Right lobe of liver (tissue), 6 donors: ENCODE measurements at regions not wholly inside any gene's neighbourhood (a gene's known extent, or its start where the extent isn't known, plus 50 kb on each side); places are given as distances from the start of the nearest gene placed in this dataset.

Experiments used
- ATAC-seq, 4 donors: fragments of 200-7000 bp; cut with Tn5 transposase; one replicate each; pipeline ENCODE4 v1.9.1; 2020; ENCODE audit warnings: mild to moderate bottlenecking in 4 of 4, moderate library complexity in 4 of 4
- DNase-seq, 3 donors: peaks; one replicate each; pipeline ENCODE4 v3.0.0-alpha.2; 2020
- H3K27ac ChIP-seq, 3 donors: fragments of 200-600 bp; one replicate each; pipeline ENCODE4 v1.8.0; 2022
- H3K27me3 ChIP-seq, 2 donors: fragments of 200-600 bp; one replicate each; pipeline ENCODE4 v1.8.0; 2022
- H3K36me3 ChIP-seq, 4 donors: fragments of 200-600 bp; sonication (generic) in 1 of 4; one replicate each; pipeline versions ENCODE4 v1.5.1 to v1.8.0; 2017 to 2022; ENCODE audit warnings: control low read depth in 1 of 4
- H3K4me1 ChIP-seq, 4 donors: fragments of 200-600 bp; sonication (generic) in 1 of 4; one replicate each; pipeline versions ENCODE4 v1.5.1 to v1.8.0; 2017 to 2022; ENCODE audit warnings: control low read depth in 1 of 4
- H3K4me3 ChIP-seq, 3 donors: fragments of 200-600 bp; one replicate each; pipeline ENCODE4 v1.8.0; 2022
- H3K9me3 ChIP-seq, 4 donors: fragments of 200-600 bp; sonication (generic) in 1 of 4; one replicate each; pipeline versions ENCODE4 v1.5.1 to v1.8.0; 2017 to 2022; ENCODE audit warnings: control low read depth in 1 of 4
- POLR2A ChIP-seq: fragments of 450-650 bp; IDR thresholded peaks from one replicate; pipeline ENCODE4 v1.6.1; 2017; ENCODE audit warnings: antibody characterized with exemption, mild to moderate bottlenecking
- WGBS: methylation state at CpG from one replicate; pipeline ENCODE4 v1.1.6; 2018; ENCODE audit warnings: low coverage, low lambda C conversion rate; ENCODE audit not compliant: insufficient coverage; ENCODE audit errors: missing lambda C conversion rate; 5-methylcytosine and 5-hydroxymethylcytosine counted together
- intact Hi-C, 2 donors: fragments of 100-400 bp; cut with DNase I; formaldehyde crosslinking; loops; one replicate each; pipeline versions ENCODE4 v1.11.2 to v1.14.1; 2022
- TF ChIP-seq, protein P1 (sequence below), 4 donors: fragments of 200-600 bp in 3 of 4; fragments of 450-650 bp in 1 of 4; IDR thresholded peaks; one replicate each; pipeline versions ENCODE4 v1.5.1 to v1.8.0; 2016 to 2022; ENCODE audit warnings: antibody characterized with exemption in 4 of 4, mild to moderate bottlenecking in 2 of 4
- donor health status: DM: no; HTN: yes; CAD: no.
- donor health status: DM: no; HTN: no; CAD: no.
- donor health status: DM: no; HTN: no; CAD: no.
- donor health status: DM: no; HTN: yes; CAD: no.
- donor health status: DM: no; HTN: yes; CAD: no.

DNA sequence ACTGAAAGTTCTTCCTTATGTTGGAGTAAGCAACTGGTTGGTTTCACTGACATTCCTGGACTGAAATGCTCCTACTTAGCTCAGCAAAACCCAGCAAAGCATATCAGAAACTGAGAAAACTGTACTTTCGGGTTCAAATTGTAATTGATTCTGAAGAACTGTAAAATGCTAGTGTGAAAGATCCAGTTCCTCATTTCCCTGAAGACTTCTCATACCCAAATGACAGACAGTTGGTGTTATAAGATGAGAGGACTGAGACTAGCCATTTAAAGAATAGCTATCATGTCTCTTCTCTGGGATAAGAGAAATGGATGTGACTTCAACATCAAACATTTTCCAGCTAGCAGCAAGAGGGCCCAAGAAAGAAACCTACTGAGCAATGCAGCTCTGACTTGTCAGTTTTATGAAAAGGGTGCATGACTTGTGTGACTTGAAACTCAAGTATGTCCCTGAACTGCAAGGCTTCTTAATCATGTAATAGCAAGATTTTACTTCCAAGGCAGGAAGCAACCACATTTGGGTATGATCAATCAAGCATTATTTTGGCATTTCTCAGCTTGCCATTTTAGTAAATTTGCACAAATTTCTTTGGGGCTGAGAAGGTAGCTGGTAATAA, 420.3 kb upstream of the MMADHC start:
- intact Hi-C loops, result no loop called here
- DNase-seq (no peak), ATAC-seq (no peak)
- H3K27ac ChIP-seq, result no peak overlapping the region
- TF ChIP-seq, protein P1, sequence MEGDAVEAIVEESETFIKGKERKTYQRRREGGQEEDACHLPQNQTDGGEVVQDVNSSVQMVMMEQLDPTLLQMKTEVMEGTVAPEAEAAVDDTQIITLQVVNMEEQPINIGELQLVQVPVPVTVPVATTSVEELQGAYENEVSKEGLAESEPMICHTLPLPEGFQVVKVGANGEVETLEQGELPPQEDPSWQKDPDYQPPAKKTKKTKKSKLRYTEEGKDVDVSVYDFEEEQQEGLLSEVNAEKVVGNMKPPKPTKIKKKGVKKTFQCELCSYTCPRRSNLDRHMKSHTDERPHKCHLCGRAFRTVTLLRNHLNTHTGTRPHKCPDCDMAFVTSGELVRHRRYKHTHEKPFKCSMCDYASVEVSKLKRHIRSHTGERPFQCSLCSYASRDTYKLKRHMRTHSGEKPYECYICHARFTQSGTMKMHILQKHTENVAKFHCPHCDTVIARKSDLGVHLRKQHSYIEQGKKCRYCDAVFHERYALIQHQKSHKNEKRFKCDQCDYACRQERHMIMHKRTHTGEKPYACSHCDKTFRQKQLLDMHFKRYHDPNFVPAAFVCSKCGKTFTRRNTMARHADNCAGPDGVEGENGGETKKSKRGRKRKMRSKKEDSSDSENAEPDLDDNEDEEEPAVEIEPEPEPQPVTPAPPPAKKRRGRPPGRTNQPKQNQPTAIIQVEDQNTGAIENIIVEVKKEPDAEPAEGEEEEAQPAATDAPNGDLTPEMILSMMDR (IDR thresholded peaks at IDR 0.05), result no peak
- TF ChIP-seq POLR2A, result no peak
- no peaks in the 10 kb centered on the region for H3K36me3 ChIP-seq
- no peaks in the 10 kb centered on the region for H3K4me1 ChIP-seq
- no peak overlapping the region for H3K4me3 ChIP-seq
- no peaks in the 10 kb centered on the region for H3K9me3 ChIP-seq
- no peaks in the 10 kb centered on the region for H3K27me3 ChIP-seq
- WGBS, result 56% methylated on average over 1 of the region's 1 CpG

GRCh38 chr2:150006591-150006990, 419.0 kb upstream of the MMADHC start:
- intact Hi-C loops, result no loop called here
- H3K27ac ChIP-seq, result no peak overlapping the region
- H3K4me1 ChIP-seq, result no peaks in the 10 kb centered on the region
- H3K4me3 ChIP-seq, result no peak overlapping the region
- DNase-seq, result no peak
- 86% methylated on average over 4 of the region's 4 CpGs for WGBS
- no peaks in the 10 kb centered on the region for H3K27me3 ChIP-seq
- ATAC-seq, result no peak
- TF ChIP-seq, protein P1 (IDR thresholded peaks at IDR 0.05), result no peak
- H3K36me3 ChIP-seq, result no peaks in the 10 kb centered on the region
- H3K9me3 ChIP-seq, result no peaks in the 10 kb centered on the region

GRCh38 chr2:150003544-150003943, 416.0 kb upstream of the MMADHC start:
- no peaks in the 10 kb centered on the region for H3K9me3 ChIP-seq
- H3K4me3 ChIP-seq, result no peak overlapping the region
- no peaks in the 10 kb centered on the region for H3K36me3 ChIP-seq
- no peak overlapping the region for H3K27ac ChIP-seq
- intact Hi-C loops, result no loop called here
- 86% methylated on average over 1 of the region's 1 CpG for WGBS
- no peaks in the 10 kb centered on the region for H3K27me3 ChIP-seq
- TF ChIP-seq, protein P1 (IDR thresholded peaks at IDR 0.05), result no peak
- no peak for TF ChIP-seq POLR2A
- no peak for DNase-seq
- H3K4me1 ChIP-seq, result no peaks in the 10 kb centered on the region
- no peak for ATAC-seq

- no peak overlapping the region for H3K4me3 ChIP-seq
- no peaks in the 10 kb centered on the region for H3K9me3 ChIP-seq
- TF ChIP-seq, protein P1 (IDR thresholded peaks at IDR 0.05), result no peak
- TF ChIP-seq POLR2A, result no peak
- H3K27me3 ChIP-seq, result no peaks in the 10 kb centered on the region
- H3K4me1 ChIP-seq, result no peaks in the 10 kb centered on the region
- no peak overlapping the region for H3K27ac ChIP-seq
- no peak for DNase-seq
- H3K36me3 ChIP-seq, result no peaks in the 10 kb centered on the region
- 24% methylated on average over 4 of the region's 4 CpGs for WGBS
- peak in 2 of 4 donors; percentile 28 to 67 for ATAC-seq
- intact Hi-C loops, result no loop called here
These were observed 414.2 kb upstream of the MMADHC start for GRCh38 chr2:150001788-150002187.

DNA sequence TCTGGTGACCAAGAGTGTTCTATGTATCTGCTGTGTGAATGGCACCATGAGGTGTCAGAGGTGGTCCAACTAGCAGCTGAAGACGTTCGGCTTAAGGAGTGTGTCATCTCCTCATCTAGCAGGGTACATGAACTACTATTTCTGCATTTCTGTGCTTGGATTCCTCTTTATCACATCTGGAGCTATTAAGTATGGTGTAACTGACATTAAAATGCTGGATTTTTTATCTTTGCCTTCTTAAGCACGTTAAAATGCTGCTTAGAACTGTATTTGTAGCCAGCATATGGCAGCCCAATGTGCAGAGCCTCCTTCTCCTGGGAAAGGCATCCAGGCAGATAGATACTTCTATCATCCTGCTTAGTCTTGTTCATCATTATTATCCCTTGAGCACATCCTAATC, 409.3 kb upstream of the MMADHC start:
- H3K27me3 ChIP-seq, result no peaks in the 10 kb centered on the region
- no peak for TF ChIP-seq POLR2A
- TF ChIP-seq, protein P1 (IDR thresholded peaks at IDR 0.05), result no peak
- no peak overlapping the region for H3K4me3 ChIP-seq
- H3K9me3 ChIP-seq, result no peaks in the 10 kb centered on the region
- no peak for ATAC-seq
- DNase-seq, result no peak
- intact Hi-C loops, result no loop called here
- peaks cover 0 to 2% (median 0%) of the 10 kb centered on the region in 4 donors for H3K4me1 ChIP-seq
- H3K36me3 ChIP-seq, result no peaks in the 10 kb centered on the region
- H3K27ac ChIP-seq, result no peak overlapping the region
- 81% methylated on average over 3 of the region's 3 CpGs for whole genome bisulfite sequencing
